ENCODE measurements at regions not wholly inside any gene's neighbourhood (a gene's known extent, or its start where the extent isn't known, plus 50 kb on each side); places are given as distances from the start of the nearest gene placed in this dataset.

- H3K4me3 Mint-ChIP-seq (ENCODE audit: unreplicated experiment) = no peak overlapping the region
- no peak for DNase-seq (ENCODE audit: extremely low spot score, unreplicated experiment)
- H3K4me1 Mint-ChIP-seq (ENCODE audit: unreplicated experiment) = peaks cover 2% of the 10 kb centered on the region
- TF ChIP-seq, protein P1, sequence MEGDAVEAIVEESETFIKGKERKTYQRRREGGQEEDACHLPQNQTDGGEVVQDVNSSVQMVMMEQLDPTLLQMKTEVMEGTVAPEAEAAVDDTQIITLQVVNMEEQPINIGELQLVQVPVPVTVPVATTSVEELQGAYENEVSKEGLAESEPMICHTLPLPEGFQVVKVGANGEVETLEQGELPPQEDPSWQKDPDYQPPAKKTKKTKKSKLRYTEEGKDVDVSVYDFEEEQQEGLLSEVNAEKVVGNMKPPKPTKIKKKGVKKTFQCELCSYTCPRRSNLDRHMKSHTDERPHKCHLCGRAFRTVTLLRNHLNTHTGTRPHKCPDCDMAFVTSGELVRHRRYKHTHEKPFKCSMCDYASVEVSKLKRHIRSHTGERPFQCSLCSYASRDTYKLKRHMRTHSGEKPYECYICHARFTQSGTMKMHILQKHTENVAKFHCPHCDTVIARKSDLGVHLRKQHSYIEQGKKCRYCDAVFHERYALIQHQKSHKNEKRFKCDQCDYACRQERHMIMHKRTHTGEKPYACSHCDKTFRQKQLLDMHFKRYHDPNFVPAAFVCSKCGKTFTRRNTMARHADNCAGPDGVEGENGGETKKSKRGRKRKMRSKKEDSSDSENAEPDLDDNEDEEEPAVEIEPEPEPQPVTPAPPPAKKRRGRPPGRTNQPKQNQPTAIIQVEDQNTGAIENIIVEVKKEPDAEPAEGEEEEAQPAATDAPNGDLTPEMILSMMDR (IDR thresholded peaks at IDR 0.05) = no peak
- no peaks in the 10 kb centered on the region for H3K36me3 Mint-ChIP-seq (ENCODE audit: unreplicated experiment)
- no peaks in the 10 kb centered on the region for H3K9me3 Mint-ChIP-seq (ENCODE audit: unreplicated experiment)
- peaks cover 21% of the 10 kb centered on the region for H3K27me3 Mint-ChIP-seq (ENCODE audit: unreplicated experiment)
- H3K27ac Mint-ChIP-seq (ENCODE audit: unreplicated experiment) = no peak overlapping the region
These were observed 387.8 kb downstream of the SHQ1 start for GRCh38 chr3:72460205-72461174.

DNA sequence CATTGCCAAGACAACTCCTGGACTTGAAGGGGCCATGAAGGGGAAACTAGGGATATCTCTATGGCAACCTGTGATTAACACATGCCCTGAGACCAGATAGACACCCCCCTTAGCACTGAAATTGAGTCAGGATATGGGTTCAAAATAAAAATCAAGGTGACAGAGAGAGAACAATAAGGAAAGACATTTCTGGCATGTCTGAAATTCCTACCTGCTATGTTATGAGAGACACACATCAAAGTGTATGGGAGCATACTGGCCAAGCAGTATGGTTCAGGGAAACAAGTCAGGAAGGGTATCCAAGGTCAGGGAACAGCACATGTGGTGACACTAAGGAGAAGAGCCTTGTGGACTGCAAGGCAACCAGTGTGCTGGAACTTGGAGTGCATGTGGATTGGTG lies 388.7 kb downstream of the SHQ1 start:
- H3K4me1 Mint-ChIP-seq (ENCODE audit: unreplicated experiment) = peaks cover 2% of the 10 kb centered on the region
- no peaks in the 10 kb centered on the region for H3K36me3 Mint-ChIP-seq (ENCODE audit: unreplicated experiment)
- H3K27me3 Mint-ChIP-seq (ENCODE audit: unreplicated experiment) = peaks cover 16% of the 10 kb centered on the region
- H3K9me3 Mint-ChIP-seq (ENCODE audit: unreplicated experiment) = no peaks in the 10 kb centered on the region
- no peak overlapping the region for H3K4me3 Mint-ChIP-seq (ENCODE audit: unreplicated experiment)
- H3K27ac Mint-ChIP-seq (ENCODE audit: unreplicated experiment) = no peak overlapping the region
- TF ChIP-seq, protein P1 (IDR thresholded peaks at IDR 0.05) = no peak
- no peak for DNase-seq (ENCODE audit: extremely low spot score, unreplicated experiment)

DNA sequence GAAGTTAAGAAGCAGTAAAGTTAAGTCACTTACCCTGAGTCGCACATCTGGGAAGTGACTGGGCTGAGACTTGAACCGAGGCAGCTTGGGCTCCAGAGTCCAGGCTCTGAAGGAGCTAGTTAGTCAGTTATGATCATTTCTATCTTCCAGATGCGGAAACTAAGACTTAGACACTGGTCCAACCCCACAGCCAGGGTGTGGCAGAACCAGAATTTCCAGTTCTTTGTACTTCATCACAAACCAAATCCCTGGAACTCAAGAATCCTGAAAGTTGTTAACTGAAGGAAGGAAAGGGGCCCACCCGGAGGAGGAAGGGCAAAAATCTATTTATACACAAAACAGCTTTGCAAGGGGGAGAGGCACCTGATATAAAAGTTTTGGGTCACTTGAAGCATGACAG lies 389.9 kb downstream of the SHQ1 start:
- Mint-ChIP-seq H3K4me1 (ENCODE audit: unreplicated experiment) (peaks cover 2% of the 10 kb centered on the region), H3K4me3 (ENCODE audit: unreplicated experiment) (no peak overlapping the region), H3K27me3 (ENCODE audit: unreplicated experiment) (peaks cover 19% of the 10 kb centered on the region), H3K27ac (ENCODE audit: unreplicated experiment) (no peak overlapping the region), H3K36me3 (ENCODE audit: unreplicated experiment) (no peaks in the 10 kb centered on the region), H3K9me3 (ENCODE audit: unreplicated experiment) (no peaks in the 10 kb centered on the region)
- no peak for DNase-seq (ENCODE audit: extremely low spot score, unreplicated experiment)
- TF ChIP-seq, protein P1 (IDR thresholded peaks at IDR 0.05) = no peak

- TF ChIP-seq, protein P1 (IDR thresholded peaks at IDR 0.05) = no peak
- no peak for DNase-seq (ENCODE audit: extremely low spot score, unreplicated experiment)
- Mint-ChIP-seq H3K4me3 (ENCODE audit: unreplicated experiment) (no peak overlapping the region), H3K4me1 (ENCODE audit: unreplicated experiment) (no peaks in the 10 kb centered on the region), H3K36me3 (ENCODE audit: unreplicated experiment) (no peaks in the 10 kb centered on the region), H3K27me3 (ENCODE audit: unreplicated experiment) (peaks cover 38% of the 10 kb centered on the region), H3K27ac (ENCODE audit: unreplicated experiment) (no peak overlapping the region), H3K9me3 (ENCODE audit: unreplicated experiment) (no peaks in the 10 kb centered on the region)
These were observed 393.8 kb downstream of the SHQ1 start for GRCh38 chr3:72454441-72454840.

- H3K36me3 Mint-ChIP-seq (ENCODE audit: unreplicated experiment) = no peaks in the 10 kb centered on the region
- H3K4me1 Mint-ChIP-seq (ENCODE audit: unreplicated experiment) = peaks cover 4% of the 10 kb centered on the region
- H3K9me3 Mint-ChIP-seq (ENCODE audit: unreplicated experiment) = no peaks in the 10 kb centered on the region
- peaks cover 38% of the 10 kb centered on the region for H3K27me3 Mint-ChIP-seq (ENCODE audit: unreplicated experiment)
- no peak overlapping the region for H3K4me3 Mint-ChIP-seq (ENCODE audit: unreplicated experiment)
- no peak overlapping the region for H3K27ac Mint-ChIP-seq (ENCODE audit: unreplicated experiment)
- TF ChIP-seq, protein P1 (IDR thresholded peaks at IDR 0.05) = no peak
- DNase-seq (ENCODE audit: extremely low spot score, unreplicated experiment) = no peak
These were observed 394.5 kb downstream of the SHQ1 start for GRCh38 chr3:72453706-72454105.

Measured in osteocyte (in vitro differentiated cells).